Pancreas (tissue), 10 donors: ENCODE measurements at regions not wholly inside any gene's neighbourhood (a gene's known extent, or its start where the extent isn't known, plus 50 kb on each side); places are given as distances from the start of the nearest gene placed in this dataset.

Source experiments
- ATAC-seq, 4 donors: fragments of 200-7000 bp; cut with Tn5 transposase; one replicate each; pipeline versions ENCODE4 v1.8.0 to v1.9.1; 2020; ENCODE audit warnings: mild to moderate bottlenecking in 4 of 4, moderate library complexity in 4 of 4
- DNase-seq, 6 donors: peaks; one replicate each; pipeline ENCODE4 v3.0.0-alpha.2; 2020
- FAIRE-seq: peaks from 2 replicates; lab custom pipeline; 2012; peaks lifted over from hg19 to GRCh38; lab: Jason Lieb, UNC
- H3K27ac ChIP-seq, 4 donors: fragments of 200-600 bp; sonication (generic); 1 replicate in 3 of 4; 2 replicates in 1 of 4; pipeline versions ENCODE4 v1.5.0 to v1.8.0; 2020
- H3K27me3 ChIP-seq, 4 donors: fragments of 200-600 bp; one replicate each; pipeline ENCODE4 v1.8.0; 2021
- H3K36me3 ChIP-seq, 3 donors: fragments of 200-600 bp; sonication (generic) in 1 of 3; one replicate each; pipeline versions ENCODE4 v1.5.0 to v1.8.0; 2020 to 2021
- H3K4me1 ChIP-seq, 3 donors: fragments of 200-600 bp; one replicate each; pipeline ENCODE4 v1.8.0; 2021
- H3K4me3 ChIP-seq, 4 donors: fragments of 200-600 bp; sonication (generic) in 2 of 4; one replicate each; pipeline versions ENCODE4 v1.5.0 to v1.8.0; 2020 to 2021
- H3K9me3 ChIP-seq, 4 donors: fragments of 200-600 bp; one replicate each; pipeline ENCODE4 v1.8.0; 2021
- CTCF ChIP-seq, 4 donors: fragments of 200-600 bp; sonication (generic) in 3 of 4; IDR thresholded peaks; one replicate each; pipeline versions ENCODE4 v1.5.0 to v1.8.0; 2021; ENCODE audit warnings: antibody characterized with exemption in 4 of 4
- WGBS, 2 donors: extraction: QIAGEN DNeasy Blood & Tissue Kit; methylation state at CpG; one replicate each; pipeline ENCODE4 v1.1.7; 2013; 5-methylcytosine and 5-hydroxymethylcytosine counted together
- intact Hi-C, 3 donors: fragments of 100-400 bp; cut with DNase I; formaldehyde crosslinking; loops; one replicate each; pipeline versions ENCODE4 v1.11.1 to v1.14.2; 2022
- donor health status: healthy with polysubstance abuse.
- donor health status: DM: no; HTN: no; CAD: no; lungs with moderate emphysema.
- donor health status: DM: no; HTN: no; CAD: no.
- donor health status: control.
- donor health status: control.
- donor health status: Bipolar disorder and iron deficiency.
- donor health status: DM: yes; HTN: yes; CAD: no.
- donor health status: DM: no; HTN: no; CAD: no.
- donor health status: DM: no; HTN: no; CAD: no.
- donor health status: DM: yes; HTN: yes; CAD: no.

- Histone ChIP-seq H3K4me3 (no peak overlapping the region), H3K27ac (no peak overlapping the region), H3K36me3 (no peaks in the 10 kb centered on the region), H3K9me3 (no peaks in the 10 kb centered on the region), H3K4me1 (peaks cover 3 to 11% (median 9%) of the 10 kb centered on the region in 3 donors), H3K27me3 (no peaks in the 10 kb centered on the region)
- intact Hi-C loops, result no loop called here
- FAIRE-seq (no peak), DNase-seq (no peak), ATAC-seq (no peak)
- 92 to 95% methylated on average over 4 of the region's 4 CpGs for WGBS, 2 donors
- no peak for TF ChIP-seq CTCF (IDR thresholded peaks at IDR 0.05)
Observed at GRCh38 chr3:139291276-139292051, 52.4 kb upstream of the MRPS22 start.

GRCh38 chr3:139292192-139292591 is 51.6 kb upstream of the MRPS22 start:
- FAIRE-seq (no peak), DNase-seq (no peak), ATAC-seq (no peak)
- H3K36me3 ChIP-seq, result no peaks in the 10 kb centered on the region
- H3K9me3 ChIP-seq, result no peaks in the 10 kb centered on the region
- H3K4me3 ChIP-seq, result no peak overlapping the region
- no peak overlapping the region for H3K27ac ChIP-seq
- peaks cover 5 to 11% (median 9%) of the 10 kb centered on the region in 3 donors for H3K4me1 ChIP-seq
- WGBS, 2 donors, result 86 to 88% methylated on average over 7 of the region's 7 CpGs
- H3K27me3 ChIP-seq, result no peaks in the 10 kb centered on the region
- intact Hi-C loops, result no loop called here
- TF ChIP-seq CTCF (IDR thresholded peaks at IDR 0.05), result no peak

GRCh38 chr3:139292711-139293664 is 50.8 kb upstream of the MRPS22 start:
- H3K9me3 ChIP-seq, result no peaks in the 10 kb centered on the region
- FAIRE-seq (no peak), DNase-seq (no peak), ATAC-seq (peak in 3 of 4 donors; percentile 28 to 48 (median 30))
- no peaks in the 10 kb centered on the region for H3K27me3 ChIP-seq
- peak overlapping the region in 2 of 4 donors; percentile 46 to 56 for H3K27ac ChIP-seq
- intact Hi-C loops, result no loop called here
- H3K4me3 ChIP-seq, result no peak overlapping the region
- no peak for TF ChIP-seq CTCF (IDR thresholded peaks at IDR 0.05)
- WGBS, 2 donors, result 63 to 65% methylated on average over 15 of the region's 15 CpGs
- H3K4me1 ChIP-seq, result peaks cover 9 to 11% (median 9%) of the 10 kb centered on the region in 3 donors
- no peaks in the 10 kb centered on the region for H3K36me3 ChIP-seq

GRCh38 chr3:139293665-139294023 is 50.2 kb upstream of the MRPS22 start:
- DNase-seq (no peak), ATAC-seq (no peak), FAIRE-seq (no peak)
- 79 to 80% methylated on average over 2 of the region's 2 CpGs for WGBS, 2 donors
- no peak for TF ChIP-seq CTCF (IDR thresholded peaks at IDR 0.05)
- intact Hi-C loops, result no loop called here
- H3K4me3 ChIP-seq, result no peak overlapping the region
- H3K36me3 ChIP-seq, result no peaks in the 10 kb centered on the region
- no peaks in the 10 kb centered on the region for H3K9me3 ChIP-seq
- H3K27me3 ChIP-seq, result no peaks in the 10 kb centered on the region
- peaks cover 3 to 12% (median 11%) of the 10 kb centered on the region in 3 donors for H3K4me1 ChIP-seq
- H3K27ac ChIP-seq, result peak overlapping the region in 2 of 4 donors; percentile 46 to 56
